ENCODE measurements at regions not wholly inside any gene's neighbourhood (a gene's known extent, or its start where the extent isn't known, plus 50 kb on each side); places are given as distances from the start of the nearest gene placed in this dataset.

DNA sequence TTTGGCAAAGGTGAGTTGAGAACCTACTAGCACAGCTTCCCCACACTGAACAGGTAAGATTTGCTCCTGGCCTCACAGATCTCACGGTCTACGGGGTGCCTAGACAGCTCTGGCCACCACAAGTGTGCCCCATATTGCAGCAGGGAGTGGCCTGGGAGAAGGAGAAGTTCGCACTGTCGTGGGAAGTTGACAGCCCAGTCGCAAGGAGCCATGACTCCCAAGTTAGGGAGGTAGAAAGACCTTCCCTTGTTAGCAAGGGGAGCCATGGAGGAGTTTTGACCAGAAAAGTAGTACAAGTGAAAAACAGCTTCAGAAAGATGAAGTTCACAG, 316.3 kb downstream of the BCL11B start:
- Histone ChIP-seq H3K27ac (ENCODE audit: low read length) (no peak overlapping the region), H3K4me3 (ENCODE audit: low read length) (no peak overlapping the region), H3K4me1 (ENCODE audit: control insufficient read depth, insufficient read depth, low read length) (no peaks in the 10 kb centered on the region), H3K27me3 (ENCODE audit: control insufficient read depth, insufficient read depth, low read length) (peaks cover 10% of the 10 kb centered on the region), H3K36me3 (ENCODE audit: control insufficient read depth, insufficient read depth, low read length) (no peaks in the 10 kb centered on the region), H3K9me3 (ENCODE audit: control insufficient read depth, low read depth, low read length) (no peaks in the 10 kb centered on the region)
- DNase-seq = no peak
- WGBS (ENCODE audit: insufficient coverage, low lambda C conversion rate) = 90% methylated on average over 2 of the region's 5 CpGs

DNA sequence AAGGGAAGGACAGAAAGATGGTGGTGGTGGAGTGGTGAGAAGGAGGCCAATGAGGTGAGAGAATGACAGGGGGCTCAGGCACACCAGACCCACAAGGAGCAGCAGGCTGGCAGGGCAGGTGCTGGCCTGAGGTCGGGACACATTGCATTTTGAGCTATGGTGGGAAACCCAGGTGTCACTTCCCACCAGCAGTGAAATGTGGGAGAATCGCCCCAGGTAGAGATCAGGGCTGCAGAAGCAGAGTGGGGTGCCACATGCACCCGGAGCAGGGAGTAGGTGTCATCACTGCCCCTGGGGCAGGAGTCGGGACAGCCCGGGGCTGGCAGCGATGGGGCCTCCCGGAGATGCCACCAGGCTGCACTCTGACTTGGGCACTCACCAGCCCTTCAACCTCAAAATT, 315.8 kb downstream of the BCL11B start:
- DNase-seq = no peak
- H3K36me3 ChIP-seq (ENCODE audit: control insufficient read depth, insufficient read depth, low read length) = no peaks in the 10 kb centered on the region
- H3K27me3 ChIP-seq (ENCODE audit: control insufficient read depth, insufficient read depth, low read length) = peaks cover 10% of the 10 kb centered on the region
- H3K4me3 ChIP-seq (ENCODE audit: low read length) = no peak overlapping the region
- 80% methylated on average over 1 of the region's 7 CpGs for WGBS (ENCODE audit: insufficient coverage, low lambda C conversion rate)
- H3K4me1 ChIP-seq (ENCODE audit: control insufficient read depth, insufficient read depth, low read length) = no peaks in the 10 kb centered on the region
- no peaks in the 10 kb centered on the region for H3K9me3 ChIP-seq (ENCODE audit: control insufficient read depth, low read depth, low read length)
- no peak overlapping the region for H3K27ac ChIP-seq (ENCODE audit: low read length)

DNA sequence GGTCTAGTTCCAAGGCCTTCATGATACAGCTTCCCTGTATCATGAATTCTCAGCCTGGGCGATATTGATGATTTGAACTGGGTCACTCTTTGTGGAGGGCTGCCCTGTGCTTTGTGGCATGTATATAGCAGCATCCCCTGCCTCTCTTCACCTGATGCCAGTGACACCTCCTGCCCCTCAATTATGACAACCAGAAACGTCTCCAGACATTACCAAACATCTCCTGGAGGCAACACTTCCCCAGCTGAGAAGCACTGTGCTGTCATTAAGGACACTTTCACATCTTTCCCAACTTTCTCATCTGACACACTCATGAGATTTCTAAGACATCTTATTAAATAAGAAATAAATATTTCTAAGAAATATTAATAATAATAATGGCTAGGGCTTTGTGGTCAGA, 315.3 kb downstream of the BCL11B start:
- H3K4me3 ChIP-seq (ENCODE audit: low read length) = no peak overlapping the region
- WGBS (ENCODE audit: insufficient coverage, low lambda C conversion rate) = no CpG with 5 or more reads among the region's 2 CpGs
- no peaks in the 10 kb centered on the region for H3K9me3 ChIP-seq (ENCODE audit: control insufficient read depth, low read depth, low read length)
- peaks cover 10% of the 10 kb centered on the region for H3K27me3 ChIP-seq (ENCODE audit: control insufficient read depth, insufficient read depth, low read length)
- H3K4me1 ChIP-seq (ENCODE audit: control insufficient read depth, insufficient read depth, low read length) = no peaks in the 10 kb centered on the region
- no peak for DNase-seq
- H3K36me3 ChIP-seq (ENCODE audit: control insufficient read depth, insufficient read depth, low read length) = no peaks in the 10 kb centered on the region
- no peak overlapping the region for H3K27ac ChIP-seq (ENCODE audit: low read length)

DNA sequence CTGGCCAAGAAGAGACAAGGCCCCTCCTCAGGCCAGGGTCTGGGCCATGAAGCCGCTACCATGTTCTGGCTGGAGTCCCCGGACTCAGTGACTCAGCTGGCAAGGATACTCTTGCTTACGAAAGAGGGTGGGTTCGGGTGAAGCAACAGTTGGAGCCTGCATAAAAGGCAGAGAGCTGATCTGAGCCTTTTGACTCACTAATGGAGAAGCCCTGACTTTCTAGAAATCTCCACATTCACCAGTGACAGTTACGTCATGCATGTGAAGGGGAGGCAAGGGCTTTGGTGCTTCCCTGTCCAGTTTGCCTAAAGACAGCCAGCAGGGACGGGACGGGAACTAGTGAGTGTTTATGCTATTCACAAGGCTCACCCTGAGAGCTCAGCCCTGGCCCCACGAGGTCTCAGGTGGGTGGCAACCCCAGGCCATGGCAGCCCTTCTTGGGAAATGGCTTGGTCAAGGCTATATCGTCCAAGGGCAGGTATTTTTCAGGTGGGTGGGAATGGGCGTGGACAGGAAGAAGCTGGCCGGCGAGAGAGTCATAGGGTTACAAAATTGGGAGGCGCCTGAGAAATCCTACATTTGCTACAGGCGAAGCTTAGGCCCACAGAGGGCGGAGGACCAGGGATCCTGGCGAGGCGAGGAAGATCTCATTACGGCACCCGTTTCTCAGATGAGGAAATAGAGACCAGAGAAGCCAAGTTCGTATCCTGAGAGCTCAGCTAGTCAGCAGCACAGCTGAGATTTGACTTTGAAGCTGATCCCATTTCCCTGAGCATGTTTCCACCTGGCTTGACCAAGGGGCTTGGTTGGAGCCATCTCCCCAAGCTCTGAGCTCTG, 314.6 kb downstream of the BCL11B start:
- H3K27ac ChIP-seq (ENCODE audit: low read length) = no peak overlapping the region
- H3K27me3 ChIP-seq (ENCODE audit: control insufficient read depth, insufficient read depth, low read length) = peaks cover 10% of the 10 kb centered on the region
- DNase-seq = peak in 1 of 2 donors; percentile 5
- H3K9me3 ChIP-seq (ENCODE audit: control insufficient read depth, low read depth, low read length) = no peaks in the 10 kb centered on the region
- 70% methylated on average over 3 of the region's 20 CpGs for WGBS (ENCODE audit: insufficient coverage, low lambda C conversion rate)
- no peaks in the 10 kb centered on the region for H3K4me1 ChIP-seq (ENCODE audit: control insufficient read depth, insufficient read depth, low read length)
- no peaks in the 10 kb centered on the region for H3K36me3 ChIP-seq (ENCODE audit: control insufficient read depth, insufficient read depth, low read length)
- H3K4me3 ChIP-seq (ENCODE audit: low read length) = no peak overlapping the region

DNA sequence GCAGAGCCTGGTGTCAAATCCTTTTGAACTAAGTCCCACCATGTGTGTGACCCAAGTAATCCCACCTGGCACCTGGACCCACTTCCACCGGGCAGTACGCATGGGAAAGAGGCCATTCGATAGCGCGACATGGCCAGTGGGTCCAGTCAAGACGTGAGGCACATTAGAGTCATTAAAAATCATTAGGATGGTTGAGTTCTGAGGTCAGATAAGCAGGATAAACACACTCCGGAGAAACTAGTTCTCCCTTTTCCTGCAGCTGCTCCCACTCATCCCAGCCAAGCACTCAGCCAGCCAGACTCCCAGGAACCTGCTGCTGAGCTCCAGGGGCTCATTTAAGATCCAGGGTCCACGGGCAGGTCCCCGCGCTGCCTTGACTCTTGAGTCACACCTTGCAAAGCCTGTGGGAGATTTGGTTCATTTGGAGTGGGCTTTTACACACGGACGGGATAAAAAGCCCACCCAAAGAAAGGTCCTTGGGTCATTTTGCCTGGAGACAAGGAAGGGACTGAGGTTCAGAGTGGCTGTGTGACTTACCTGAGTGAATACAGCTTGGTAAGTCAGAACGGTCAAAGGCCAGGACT, 313.9 kb downstream of the BCL11B start:
- H3K4me3 ChIP-seq (ENCODE audit: low read length) = no peak overlapping the region
- no peaks in the 10 kb centered on the region for H3K9me3 ChIP-seq (ENCODE audit: control insufficient read depth, low read depth, low read length)
- H3K4me1 ChIP-seq (ENCODE audit: control insufficient read depth, insufficient read depth, low read length) = no peaks in the 10 kb centered on the region
- peaks cover 10% of the 10 kb centered on the region for H3K27me3 ChIP-seq (ENCODE audit: control insufficient read depth, insufficient read depth, low read length)
- WGBS (ENCODE audit: insufficient coverage, low lambda C conversion rate) = no CpG with 5 or more reads among the region's 13 CpGs
- no peak for DNase-seq
- H3K36me3 ChIP-seq (ENCODE audit: control insufficient read depth, insufficient read depth, low read length) = no peaks in the 10 kb centered on the region
- no peak overlapping the region for H3K27ac ChIP-seq (ENCODE audit: low read length)

DNA sequence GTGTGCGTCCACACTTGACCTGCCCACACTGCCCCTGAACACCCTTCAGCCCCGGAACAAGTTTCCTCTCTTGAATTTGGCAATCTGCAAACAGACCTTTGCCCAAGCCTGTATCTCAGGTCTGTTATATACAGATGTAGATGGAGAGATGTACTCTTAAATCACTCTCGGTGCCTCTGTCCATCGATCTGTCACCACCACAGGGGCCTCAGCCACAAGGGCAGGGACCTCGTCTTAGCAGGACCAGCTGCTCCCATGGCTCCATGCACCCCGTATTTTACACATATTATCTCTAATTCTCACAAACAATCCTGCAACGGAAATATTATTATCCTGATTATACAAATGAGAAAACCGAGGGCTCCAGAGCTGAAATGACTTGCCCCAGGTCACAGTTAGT, 313.4 kb downstream of the BCL11B start:
- WGBS (ENCODE audit: insufficient coverage, low lambda C conversion rate) = 40% methylated on average over 1 of the region's 8 CpGs
- Histone ChIP-seq H3K27me3 (ENCODE audit: control insufficient read depth, insufficient read depth, low read length) (peaks cover 10% of the 10 kb centered on the region), H3K4me3 (ENCODE audit: low read length) (no peak overlapping the region)

DNA sequence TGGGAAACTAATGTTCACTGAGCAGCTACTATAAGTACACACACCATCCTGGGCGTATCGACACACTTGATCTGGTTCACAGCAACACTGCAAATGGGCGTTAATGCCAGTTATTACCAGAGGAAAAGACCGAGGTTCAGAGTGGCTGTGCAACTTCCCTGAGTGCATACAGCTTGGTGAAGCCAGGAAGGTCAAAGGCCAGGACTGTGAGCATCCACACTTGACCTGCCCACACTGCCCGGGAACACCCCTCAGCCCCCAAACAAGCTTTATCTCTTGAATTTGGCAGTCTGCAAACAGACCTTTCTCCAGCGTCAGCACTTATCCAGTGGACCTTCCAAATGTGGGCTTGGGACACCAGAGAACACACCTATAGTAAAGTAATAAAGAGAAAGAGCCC, 312.6 kb downstream of the BCL11B start:
- Histone ChIP-seq H3K4me1 (ENCODE audit: control insufficient read depth, insufficient read depth, low read length) (no peaks in the 10 kb centered on the region), H3K4me3 (ENCODE audit: low read length) (no peak overlapping the region), H3K27me3 (ENCODE audit: control insufficient read depth, insufficient read depth, low read length) (peaks cover 8% of the 10 kb centered on the region), H3K27ac (ENCODE audit: low read length) (no peak overlapping the region), H3K9me3 (ENCODE audit: control insufficient read depth, low read depth, low read length) (no peaks in the 10 kb centered on the region), H3K36me3 (ENCODE audit: control insufficient read depth, insufficient read depth, low read length) (no peaks in the 10 kb centered on the region)
- WGBS (ENCODE audit: insufficient coverage, low lambda C conversion rate) = no CpG with 5 or more reads among the region's 6 CpGs
- DNase-seq = no peak

More for the DNA sequence above, 313.4 kb downstream of the BCL11B start:
- no peaks in the 10 kb centered on the region for H3K4me1 ChIP-seq (ENCODE audit: control insufficient read depth, insufficient read depth, low read length)
- H3K9me3 ChIP-seq (ENCODE audit: control insufficient read depth, low read depth, low read length) = no peaks in the 10 kb centered on the region
- no peak overlapping the region for H3K27ac ChIP-seq (ENCODE audit: low read length)
- DNase-seq = no peak
- no peaks in the 10 kb centered on the region for H3K36me3 ChIP-seq (ENCODE audit: control insufficient read depth, insufficient read depth, low read length)

DNA sequence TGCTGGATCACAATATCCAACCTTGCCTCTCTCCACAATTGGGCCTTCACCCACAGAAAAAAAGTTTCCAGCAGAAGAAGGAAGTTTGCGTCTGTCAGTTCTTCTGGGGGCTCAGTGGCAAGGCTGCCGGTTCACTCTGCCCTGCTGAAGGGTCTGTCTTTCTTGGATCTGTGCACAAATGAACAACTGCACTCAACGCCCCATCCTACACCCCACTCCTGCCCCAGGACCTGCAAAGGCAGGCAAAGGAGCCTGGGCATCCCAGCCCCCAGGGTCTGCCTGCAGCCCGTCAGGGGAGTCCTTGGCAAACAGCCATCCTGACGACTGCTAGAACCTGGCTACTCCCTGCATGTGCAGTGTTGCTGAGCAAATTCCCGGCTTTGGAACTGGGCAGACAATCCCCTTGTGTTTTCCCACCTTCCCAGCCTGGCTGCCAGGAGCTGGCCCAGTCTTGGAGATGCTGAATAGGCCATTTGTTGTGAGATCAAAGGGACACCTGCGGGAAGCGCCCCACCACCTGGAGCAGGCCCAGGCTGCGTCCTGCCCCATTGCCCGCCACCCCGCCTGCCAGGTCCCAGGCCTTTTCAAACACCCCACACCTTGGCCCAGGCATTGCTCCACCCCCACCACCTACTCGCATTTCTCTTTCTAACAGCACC, 311.9 kb downstream of the BCL11B start:
- H3K9me3 ChIP-seq (ENCODE audit: control insufficient read depth, low read depth, low read length) = no peaks in the 10 kb centered on the region
- no peak overlapping the region for H3K27ac ChIP-seq (ENCODE audit: low read length)
- 93% methylated on average over 3 of the region's 12 CpGs for WGBS (ENCODE audit: insufficient coverage, low lambda C conversion rate)
- H3K4me3 ChIP-seq (ENCODE audit: low read length) = no peak overlapping the region
- no peak for DNase-seq
- peaks cover 9% of the 10 kb centered on the region for H3K27me3 ChIP-seq (ENCODE audit: control insufficient read depth, insufficient read depth, low read length)
- no peaks in the 10 kb centered on the region for H3K4me1 ChIP-seq (ENCODE audit: control insufficient read depth, insufficient read depth, low read length)
- no peaks in the 10 kb centered on the region for H3K36me3 ChIP-seq (ENCODE audit: control insufficient read depth, insufficient read depth, low read length)

DNA sequence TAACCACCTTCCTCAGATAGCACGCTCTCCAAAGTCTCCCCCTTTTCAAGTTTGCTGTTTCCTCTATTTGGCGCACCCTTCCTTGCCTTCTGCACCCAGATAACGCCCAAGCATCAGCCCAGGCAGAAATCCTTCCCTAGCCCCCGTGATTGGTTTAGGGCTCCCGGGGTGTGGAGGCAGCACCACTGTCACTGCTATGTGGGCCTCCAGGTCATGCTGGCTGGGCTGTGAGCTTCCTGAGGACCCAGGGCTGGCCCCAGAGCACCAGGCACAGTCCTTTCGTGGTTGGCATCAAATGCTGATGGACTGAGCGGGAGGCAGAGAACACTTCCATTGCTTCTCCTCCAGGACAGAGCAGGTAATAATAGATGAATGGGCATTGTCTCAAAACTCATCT, 311.4 kb downstream of the BCL11B start:
- no peaks in the 10 kb centered on the region for H3K4me1 ChIP-seq (ENCODE audit: control insufficient read depth, insufficient read depth, low read length)
- H3K36me3 ChIP-seq (ENCODE audit: control insufficient read depth, insufficient read depth, low read length) = no peaks in the 10 kb centered on the region
- H3K9me3 ChIP-seq (ENCODE audit: control insufficient read depth, low read depth, low read length) = no peaks in the 10 kb centered on the region
- DNase-seq = no peak
- no peak overlapping the region for H3K27ac ChIP-seq (ENCODE audit: low read length)
- WGBS (ENCODE audit: insufficient coverage, low lambda C conversion rate) = no CpG with 5 or more reads among the region's 7 CpGs
- H3K27me3 ChIP-seq (ENCODE audit: control insufficient read depth, insufficient read depth, low read length) = peaks cover 11% of the 10 kb centered on the region
- no peak overlapping the region for H3K4me3 ChIP-seq (ENCODE audit: low read length)

DNA sequence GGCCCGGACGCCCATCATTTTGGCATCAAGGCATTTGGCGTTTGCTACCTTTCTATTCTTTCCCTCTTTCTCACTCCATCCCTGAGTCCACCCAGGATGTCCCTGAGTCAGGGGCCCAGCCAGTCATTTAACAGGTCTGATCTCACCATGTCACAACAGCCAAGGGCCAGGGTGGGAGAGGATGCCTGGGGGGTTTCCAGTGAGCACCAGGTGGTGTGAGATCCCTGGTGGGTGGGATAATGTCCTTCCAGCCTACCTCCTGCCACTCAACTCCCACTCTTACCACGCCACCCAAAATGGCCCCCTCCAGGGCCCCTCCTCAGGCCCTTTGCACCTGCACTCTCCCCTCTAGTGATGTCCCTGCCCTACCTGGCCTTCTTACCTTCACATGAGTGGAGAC, 310.8 kb downstream of the BCL11B start:
- no peak overlapping the region for H3K27ac ChIP-seq (ENCODE audit: low read length)
- H3K9me3 ChIP-seq (ENCODE audit: control insufficient read depth, low read depth, low read length) = no peaks in the 10 kb centered on the region
- no CpG with 5 or more reads among the region's 4 CpGs for WGBS (ENCODE audit: insufficient coverage, low lambda C conversion rate)
- no peak overlapping the region for H3K4me3 ChIP-seq (ENCODE audit: low read length)
- no peaks in the 10 kb centered on the region for H3K36me3 ChIP-seq (ENCODE audit: control insufficient read depth, insufficient read depth, low read length)
- H3K27me3 ChIP-seq (ENCODE audit: control insufficient read depth, insufficient read depth, low read length) = peaks cover 14% of the 10 kb centered on the region
- no peak for DNase-seq
- H3K4me1 ChIP-seq (ENCODE audit: control insufficient read depth, insufficient read depth, low read length) = no peaks in the 10 kb centered on the region
